NOMO-1 treated with DMSO at 0.1 percent for 48 hours (cell line): ENCODE measurements at regions not wholly inside any gene's neighbourhood (a gene's known extent, or its start where the extent isn't known, plus 50 kb on each side); places are given as distances from the start of the nearest gene placed in this dataset.
"Not testable (repeated sequence)": the region's sequence is repeated elsewhere in the genome, so short reads cannot be mapped to it uniquely, and the experiment has no call there.

Experiments
- DNase-seq: peaks from one replicate; lab custom pipeline; 2025; ENCODE audit not compliant: unreplicated experiment; lab: John Stamatoyannopoulos, UW

DNA sequence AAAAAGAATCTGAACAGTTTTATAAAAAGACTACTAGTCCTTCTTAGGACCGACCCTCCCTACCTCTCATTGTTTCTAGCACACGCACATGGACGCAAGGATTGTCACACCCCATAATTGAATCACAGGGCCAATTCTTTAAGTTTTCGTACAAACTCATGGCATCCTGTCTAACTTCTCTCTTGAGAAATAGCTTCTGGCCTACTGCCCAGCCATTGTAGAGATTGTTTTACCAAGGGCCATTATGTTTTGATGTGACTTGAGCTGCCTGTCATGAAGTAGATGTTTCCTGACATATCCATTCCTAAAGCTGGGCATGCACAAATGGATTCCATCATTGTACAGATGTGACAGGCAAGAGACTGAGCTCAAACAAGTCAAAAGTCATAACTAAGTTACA, 1672.1 kb upstream of the C9orf72 start:
- no peak for DNase-seq

DNA sequence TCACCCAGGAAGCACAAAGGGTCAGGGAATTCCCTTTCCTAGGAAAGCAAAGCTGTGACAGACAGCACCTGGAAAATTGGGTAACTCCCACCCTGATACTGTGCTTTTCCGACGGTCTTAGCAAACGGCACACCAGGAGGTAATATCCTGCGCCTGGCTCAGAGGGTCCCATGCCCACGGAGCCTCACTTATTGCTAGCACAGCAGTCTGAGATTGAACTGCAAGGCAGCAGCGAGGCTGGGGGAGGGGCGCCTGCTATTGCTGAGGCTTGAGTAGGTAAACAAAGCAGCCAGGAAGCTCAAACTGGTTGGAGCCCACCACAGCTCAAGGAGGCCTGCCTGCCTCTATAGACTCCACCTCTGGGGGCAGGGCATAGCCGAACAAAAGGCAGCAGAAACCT, 1697.1 kb upstream of the C9orf72 start:
- not testable (repeated sequence) for DNase-seq

DNA sequence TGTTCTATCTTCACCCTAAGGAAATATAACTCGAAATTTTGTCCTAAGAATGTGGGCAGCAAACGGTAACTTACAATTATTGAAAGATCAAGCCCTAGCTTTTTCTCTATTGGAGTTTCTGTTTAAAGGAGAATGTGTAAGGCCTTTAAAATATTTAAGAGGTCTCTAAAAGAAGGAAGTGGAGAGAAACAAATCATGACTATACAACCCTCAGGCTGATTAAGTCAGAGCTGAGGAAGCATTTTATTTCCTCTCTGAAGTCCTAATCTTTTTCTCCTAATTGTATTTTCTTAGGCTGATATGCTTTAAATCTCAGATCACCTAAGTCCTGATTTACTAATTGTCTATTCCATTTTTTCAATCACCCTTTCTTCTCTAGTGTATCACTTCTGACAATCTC, 1708.8 kb upstream of the C9orf72 start:
- DNase-seq: no peak

DNA sequence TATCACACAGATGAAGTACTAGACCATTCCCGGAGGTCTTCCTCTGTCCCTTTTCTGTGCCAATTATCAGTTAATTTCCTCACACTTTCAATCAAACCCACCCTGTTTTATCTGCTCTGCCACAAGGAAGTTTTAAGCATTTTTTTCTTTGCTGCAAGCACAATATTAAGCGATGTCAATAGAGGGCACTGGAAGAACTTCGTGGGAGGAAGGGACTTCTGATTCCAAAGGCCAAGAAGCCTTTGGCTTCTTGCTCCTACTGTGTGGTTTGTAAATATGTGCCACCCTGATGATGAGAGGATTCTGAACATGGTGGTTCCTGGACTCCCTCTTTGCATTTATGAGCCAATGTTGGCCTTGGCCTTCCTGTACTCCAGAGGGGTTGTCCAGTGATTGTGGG, 1712.5 kb upstream of the C9orf72 start:
- DNase-seq: no peak

DNA sequence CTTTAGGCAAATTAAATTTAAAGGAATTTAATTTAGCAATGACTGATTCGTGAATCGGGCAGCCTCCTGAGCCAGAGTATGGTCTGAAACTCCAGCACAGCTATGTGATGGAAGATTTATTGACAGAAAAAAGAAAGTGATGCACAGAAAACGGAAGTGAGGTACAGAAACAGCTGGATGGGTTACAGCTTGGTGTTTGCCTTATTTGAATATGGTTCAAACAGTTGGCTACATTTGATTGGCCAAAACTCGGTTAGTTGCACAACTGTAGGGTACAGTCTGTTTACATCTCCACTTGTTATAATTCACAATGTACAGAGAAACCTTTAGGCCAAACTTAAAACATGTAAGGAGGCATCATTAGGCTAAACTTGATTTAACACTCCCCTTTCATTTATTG, 1716.1 kb upstream of the C9orf72 start:
- DNase-seq: no peak

DNA sequence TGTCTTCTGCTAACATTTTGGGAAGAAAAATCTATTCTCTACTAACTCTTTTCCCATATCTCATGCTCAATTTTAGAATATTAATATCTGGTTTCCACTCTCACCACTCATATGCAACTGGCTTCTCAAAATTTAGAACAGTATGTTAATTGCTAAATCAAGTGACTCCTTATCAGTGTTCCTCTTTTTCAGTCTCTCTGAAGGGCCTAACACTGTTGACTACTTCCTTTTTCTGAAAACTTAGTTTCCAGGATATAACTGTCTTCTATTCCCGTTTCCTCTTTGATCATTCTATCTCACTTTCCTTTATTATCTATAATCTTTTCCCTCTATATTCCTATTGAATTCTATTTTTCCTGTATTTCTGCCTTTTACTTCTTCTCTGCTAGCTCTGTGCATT, 1717.2 kb upstream of the C9orf72 start:
- DNase-seq: no peak

DNA sequence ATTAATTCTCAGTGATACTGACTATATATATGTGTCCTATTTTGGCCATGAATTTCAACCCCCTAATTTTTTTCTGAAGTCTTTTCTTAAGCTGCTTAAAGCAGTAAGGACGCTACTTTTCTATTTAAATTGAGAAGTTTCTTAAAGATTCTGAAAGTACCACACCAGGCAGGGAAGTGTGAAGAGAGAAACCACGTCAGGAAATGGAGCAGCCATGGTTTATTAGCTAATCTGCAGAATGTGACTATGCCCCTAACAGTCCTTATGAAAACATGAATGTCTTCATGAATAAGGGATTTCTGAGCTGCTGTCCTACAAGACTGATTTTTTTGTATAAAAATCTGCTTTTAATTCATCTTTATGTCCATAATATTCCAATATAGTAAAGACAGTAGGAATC, 1724.3 kb upstream of the C9orf72 start:
- no peak for DNase-seq

DNA sequence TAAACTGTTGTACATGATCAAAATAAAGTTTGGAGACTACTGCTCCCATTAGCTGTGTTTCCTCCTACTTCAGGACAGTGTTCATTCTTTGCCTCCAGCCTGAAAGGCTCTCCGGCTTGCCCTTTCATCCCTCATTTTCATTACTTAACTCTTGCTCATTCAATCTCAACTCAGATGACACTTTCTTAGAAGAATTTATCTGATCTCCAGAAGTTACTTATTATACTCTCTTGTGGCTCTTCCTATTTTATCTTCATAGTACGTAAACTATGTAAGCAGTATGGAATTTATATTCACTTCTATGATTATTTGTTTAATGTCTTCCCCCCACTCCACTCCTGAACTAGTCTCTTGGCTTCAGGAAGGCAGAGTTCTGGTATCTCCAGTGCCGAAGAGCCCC, 1737.9 kb upstream of the C9orf72 start:
- DNase-seq: no peak

DNA sequence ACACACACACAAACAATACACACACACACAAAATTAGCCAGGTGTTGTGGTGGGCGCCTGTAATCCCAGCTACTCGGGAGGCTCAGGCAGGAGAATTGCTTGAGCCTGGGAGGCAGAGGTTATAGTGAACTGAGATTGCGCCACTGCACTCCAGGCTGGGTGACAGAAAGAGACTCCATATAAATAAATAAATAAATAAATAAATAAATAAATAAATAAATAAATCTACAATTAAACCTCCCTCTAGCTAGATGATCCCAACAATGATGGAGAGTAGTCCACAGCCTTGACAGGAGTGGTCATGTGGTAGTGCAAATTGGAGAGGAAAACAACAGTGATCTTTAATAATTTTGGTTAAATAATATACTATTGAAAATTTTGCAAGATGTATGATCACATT, 1739.0 kb upstream of the C9orf72 start:
- no peak for DNase-seq

DNA sequence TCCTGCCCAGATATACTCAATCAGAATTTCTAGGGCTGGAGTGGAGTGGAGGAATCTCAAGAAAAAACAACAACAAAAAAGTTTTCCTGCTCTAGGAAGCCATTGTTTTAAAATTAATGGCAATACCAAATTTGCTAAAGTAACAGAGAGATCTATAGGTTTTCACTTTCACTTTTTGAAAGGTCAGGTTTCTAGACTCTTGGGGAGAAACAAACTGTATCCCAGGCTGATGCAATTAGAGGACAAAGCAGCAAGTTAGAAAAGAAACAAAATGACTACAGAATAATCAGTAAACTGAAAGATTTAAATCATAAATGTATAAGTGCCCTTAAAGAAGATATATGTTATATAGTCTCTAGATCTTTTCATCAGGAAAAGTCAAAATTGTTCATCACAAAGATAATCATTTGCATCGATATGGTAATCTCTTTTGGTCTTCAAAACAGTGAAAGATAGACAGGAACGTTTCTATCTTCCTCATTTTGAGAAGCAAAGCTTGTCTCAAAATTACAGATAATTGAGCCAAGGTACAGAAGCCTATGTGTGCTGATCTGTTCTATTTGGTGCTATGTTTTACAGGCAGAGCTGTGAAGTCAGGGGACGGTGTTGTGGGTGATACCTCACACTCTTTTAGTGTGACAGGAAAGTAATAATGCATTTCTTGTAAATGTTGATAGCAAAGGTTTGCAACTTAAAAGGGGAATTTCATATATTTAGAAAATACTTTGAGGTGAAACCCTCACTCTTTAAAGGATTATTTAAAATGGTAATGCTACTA, 1746.6 kb upstream of the C9orf72 start:
- no peak for DNase-seq

DNA sequence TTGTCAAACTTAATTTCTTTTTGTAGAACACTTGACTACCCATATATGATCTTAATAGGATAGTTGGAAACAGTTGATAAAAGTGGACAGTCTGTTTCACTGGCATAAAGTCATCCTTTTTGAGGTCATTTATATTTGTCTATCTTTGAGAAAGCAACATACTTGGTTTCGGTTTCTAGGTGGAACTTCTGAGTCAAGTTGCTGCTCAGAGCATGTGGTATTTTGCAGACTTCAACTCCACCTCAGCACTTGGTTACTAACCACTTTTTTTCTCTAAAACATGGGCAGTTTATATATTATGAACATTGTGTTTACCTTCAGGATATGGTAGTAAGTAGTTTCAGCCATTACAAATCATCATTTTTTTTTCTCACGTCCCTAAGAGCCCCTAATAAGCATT, 1749.0 kb upstream of the C9orf72 start:
- DNase-seq: no peak

DNA sequence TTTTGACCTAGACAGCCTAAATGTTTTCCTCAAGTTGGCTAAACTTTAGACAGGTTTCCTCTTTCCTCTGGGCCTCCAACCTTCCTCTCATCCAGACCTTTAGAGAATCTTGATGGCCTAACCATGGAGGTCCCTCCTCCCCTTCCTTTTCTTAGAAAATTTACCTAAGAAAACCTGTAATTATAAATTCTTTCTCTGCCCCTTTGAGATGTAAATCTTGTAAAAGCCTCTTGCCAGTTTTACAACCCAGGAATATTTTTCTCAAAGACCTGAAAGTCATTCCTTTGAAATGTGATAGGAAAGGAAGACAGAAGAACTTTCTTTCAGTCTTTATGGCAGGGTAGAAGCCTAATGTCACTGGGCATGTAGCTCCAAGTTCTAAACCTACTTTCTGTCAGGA, 1752.6 kb upstream of the C9orf72 start:
- DNase-seq: no peak

DNA sequence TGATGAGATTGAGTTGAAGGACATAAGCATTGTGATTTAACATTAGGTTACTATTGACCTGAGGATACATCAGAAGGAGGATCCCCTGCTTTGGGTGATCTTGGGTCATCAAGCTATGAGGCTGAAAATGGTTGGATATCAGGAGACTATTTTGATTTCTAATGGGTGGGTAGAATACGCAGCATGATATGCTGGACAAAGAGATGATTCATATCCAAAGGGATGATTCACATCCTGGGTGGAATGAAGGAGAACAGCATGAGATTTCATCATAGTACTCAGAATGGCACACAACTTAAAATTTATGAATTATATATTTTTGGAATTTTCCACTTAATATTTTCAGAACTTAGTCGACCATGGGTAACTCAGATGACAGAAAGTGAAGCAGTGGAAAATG, 1759.5 kb upstream of the C9orf72 start:
- no peak for DNase-seq

DNA sequence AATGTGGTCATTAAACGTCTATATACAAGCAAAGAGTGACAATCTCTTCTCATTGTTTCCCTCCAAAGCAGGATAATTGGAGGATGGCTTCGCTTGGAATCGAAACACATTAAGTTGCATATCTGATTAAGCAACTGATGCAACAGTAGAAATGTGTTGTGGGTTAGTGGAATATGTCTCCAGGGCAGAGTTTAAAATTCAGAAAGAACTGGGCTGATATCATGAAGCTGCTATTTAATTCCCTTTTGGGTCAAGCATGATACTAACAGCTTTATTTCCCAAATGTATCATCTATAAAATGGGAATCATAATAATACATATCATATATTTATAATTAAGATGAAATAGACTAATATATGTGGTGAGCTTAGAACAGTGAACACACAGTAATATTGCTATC, 1763.0 kb upstream of the C9orf72 start:
- no peak for DNase-seq

DNA sequence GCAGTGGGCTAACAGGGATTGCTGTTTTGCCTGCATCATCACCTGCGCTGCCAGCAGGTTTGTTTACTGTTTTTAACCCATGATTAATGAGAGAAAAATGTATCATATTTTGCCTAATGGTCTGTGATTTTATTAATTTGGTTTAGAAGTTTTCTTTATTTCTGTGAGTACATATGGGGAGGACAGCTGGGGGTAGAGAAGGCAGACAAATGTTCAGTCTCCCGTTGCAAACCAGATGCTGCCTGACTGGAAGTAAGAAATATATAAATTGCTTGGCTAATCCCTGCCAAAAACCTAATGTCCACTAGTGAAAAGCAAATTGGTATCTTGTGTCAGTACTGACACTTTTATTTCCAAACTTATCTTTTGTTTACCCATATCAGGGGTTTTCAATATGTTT, 1766.1 kb upstream of the C9orf72 start:
- DNase-seq: no peak

DNA sequence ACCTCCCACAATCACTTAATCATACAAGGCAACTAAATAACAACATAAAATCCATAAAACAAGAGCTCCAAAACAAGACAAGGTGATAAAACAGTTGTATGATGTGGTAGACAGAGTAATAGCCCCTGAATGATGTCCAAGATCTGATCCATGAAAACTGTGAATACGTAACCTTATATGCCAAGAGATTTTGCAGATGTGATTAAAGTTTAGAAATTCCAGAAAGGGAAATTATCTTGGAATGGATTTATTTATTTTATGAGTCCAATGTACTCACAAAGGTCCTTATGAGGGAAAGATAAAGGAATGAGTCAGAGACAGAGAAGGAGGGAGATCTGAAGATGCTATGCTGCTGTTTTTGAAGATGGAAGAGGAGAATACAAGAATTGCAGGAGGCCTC, 1775.7 kb upstream of the C9orf72 start:
- no peak for DNase-seq

DNA sequence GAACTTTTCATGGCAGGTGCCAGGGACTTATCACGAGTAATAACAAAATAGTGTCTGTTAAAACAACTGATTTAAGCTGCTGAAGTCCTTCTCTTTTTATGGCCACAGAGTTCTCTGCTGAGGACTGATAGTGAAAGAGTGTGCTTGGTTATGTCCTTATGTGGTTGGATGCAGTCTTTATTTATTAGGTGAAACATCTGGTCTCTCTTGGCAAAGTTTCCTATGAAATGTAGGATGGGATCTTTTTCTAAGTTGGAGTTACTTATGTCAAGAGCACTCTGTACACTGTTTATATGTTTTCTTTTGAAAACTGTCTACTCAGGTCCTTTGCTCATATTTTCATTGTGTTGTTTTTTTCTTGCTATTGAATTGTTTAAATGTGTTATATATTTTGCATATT, 1816.1 kb upstream of the C9orf72 start:
- DNase-seq: no peak

DNA sequence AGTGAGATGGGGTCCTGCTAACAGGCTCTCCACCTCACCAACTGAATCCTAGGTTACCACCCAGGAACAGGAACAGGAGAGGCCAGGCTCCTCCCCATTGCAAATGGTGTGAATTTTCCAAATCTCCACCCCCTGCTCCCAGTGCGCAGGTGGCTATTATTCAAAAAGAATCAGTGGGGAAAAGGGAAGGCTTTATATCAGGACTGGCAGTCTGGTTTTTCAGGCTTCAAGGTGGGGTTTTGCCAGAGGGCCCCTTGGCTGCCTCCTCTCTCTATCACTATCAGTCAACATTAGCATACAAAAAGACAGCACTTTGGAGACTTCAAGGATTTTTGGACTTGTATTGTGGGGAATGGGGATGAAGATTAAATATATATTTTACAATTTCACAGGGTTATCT, 1817.6 kb upstream of the C9orf72 start:
- no peak for DNase-seq

DNA sequence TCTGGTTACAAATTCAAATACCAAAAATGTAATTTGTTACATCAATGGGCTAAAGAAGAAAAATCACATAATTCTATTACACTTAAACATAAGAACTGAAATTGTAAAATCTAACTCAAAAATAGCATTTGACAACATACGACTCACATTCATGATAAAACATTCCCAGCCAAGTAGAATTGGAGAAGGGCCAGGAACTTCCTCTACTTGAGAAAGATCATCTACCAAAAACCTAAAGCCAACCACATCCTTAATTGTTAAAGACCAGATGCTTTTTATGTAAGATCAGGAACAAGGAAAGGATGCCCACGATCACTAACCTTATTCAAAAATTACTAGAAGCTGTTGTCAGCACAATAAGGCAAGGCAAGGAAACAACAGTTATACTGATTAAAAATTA, 1819.8 kb upstream of the C9orf72 start:
- no peak for DNase-seq

DNA sequence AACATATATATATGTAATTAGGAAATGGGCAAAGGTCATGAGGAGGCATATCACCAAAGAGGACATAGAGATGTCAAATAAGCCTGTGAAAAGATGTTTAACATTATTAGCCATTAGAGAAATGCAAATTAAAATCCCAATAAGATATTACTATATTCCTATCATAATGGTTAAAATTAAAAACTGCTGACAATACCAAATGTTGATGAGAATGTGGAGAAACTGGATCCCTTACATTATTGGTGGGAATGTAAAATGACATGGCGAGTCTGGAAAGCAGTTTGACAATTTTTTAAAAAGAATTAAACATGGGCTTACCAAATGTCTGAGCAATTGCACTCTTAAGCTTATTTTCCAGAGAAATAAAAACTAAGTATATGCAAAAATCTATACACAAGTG, 1821.6 kb upstream of the C9orf72 start:
- no peak for DNase-seq

DNA sequence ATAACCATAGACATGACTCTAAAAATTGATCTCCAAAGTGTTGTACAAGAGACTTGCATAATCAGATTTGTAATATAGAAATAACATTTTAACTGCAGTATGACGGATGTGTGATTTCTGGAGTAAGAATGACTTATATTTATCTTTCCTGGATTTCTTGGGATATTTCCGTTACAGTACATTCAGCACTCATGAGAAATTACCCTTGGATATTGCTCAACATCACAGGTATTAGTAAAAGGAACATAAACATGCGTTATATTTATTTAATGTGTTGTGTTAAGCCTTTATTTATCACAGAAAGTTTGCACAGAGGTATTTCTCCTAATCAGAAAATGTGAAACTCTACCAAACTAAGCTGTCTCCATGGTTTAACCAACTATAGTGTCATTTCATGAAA, 1823.9 kb upstream of the C9orf72 start:
- no peak for DNase-seq

DNA sequence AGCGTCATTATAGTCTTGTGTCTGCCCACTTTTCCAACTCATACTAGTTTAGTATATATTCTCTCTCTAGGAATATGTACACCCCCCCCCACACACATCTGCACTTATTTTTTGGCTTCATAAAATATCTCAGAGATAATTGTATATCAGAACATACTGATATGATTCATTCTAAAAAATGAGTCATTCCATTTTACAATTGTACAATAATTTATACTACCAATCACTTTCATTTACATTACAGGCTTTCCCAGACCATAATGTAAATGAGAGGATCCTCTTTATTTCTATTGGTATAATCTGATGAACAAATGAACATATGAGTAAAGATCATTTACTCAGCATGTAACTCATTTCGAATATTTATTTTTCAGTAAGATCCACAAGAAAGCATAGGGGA, 1842.9 kb upstream of the C9orf72 start:
- no peak for DNase-seq

DNA sequence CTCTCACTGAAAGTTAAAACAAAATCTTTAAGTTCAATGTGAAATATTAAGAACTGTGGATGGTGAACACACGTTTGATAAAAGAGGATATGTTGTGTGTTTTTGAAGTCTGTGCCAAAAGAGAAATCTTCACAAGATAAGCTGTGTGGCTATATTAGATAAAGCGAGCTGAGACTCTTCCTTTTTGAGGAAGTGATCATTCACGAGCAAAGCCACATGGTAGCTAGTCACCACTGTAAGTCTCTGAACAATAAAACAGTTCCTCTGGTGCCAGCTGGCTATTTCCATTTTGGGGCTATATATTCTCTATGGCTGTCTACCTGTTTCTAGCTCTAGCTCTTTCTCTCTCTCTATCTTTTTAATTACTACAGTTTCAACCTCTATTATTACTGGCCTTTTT, 1849.2 kb upstream of the C9orf72 start:
- DNase-seq: no peak

DNA sequence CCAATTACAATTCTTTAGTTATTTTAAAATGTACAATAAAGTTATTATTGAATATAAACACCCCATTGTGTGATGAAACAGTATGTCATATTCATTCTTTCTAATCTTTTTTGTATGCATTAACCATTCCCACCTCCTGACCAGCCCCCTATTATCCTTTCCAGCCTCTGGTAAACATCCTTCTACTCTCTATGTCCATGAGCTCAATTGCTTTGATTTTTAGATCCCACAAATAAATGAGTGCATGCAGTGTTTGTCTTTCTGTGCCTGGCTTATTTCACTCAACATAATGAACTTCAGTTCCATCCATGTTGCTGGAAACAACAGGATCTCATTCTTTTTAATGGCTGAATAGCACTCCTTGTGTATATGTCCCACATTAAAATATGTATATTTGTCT, 1858.9 kb upstream of the C9orf72 start:
- DNase-seq: no peak
